Calu3 (cell line): ENCODE measurements at regions not wholly inside any gene's neighbourhood (a gene's known extent, or its start where the extent isn't known, plus 50 kb on each side); places are given as distances from the start of the nearest gene placed in this dataset.

Source experiments
- BruUV-seq: library from RNA; stranded (reverse); fragments of 400-500 nt; replicated peaks from 2 replicates; lab custom pipeline; 2021; lab: Mats Ljungman, UMichigan
- CTCF ChIA-PET: fragments of 300-600 bp; sonication (Branson Sonifier 250); formaldehyde crosslinking; loops from one replicate; lab custom pipeline; 2022; ENCODE audit warnings: antibody characterized with exemption; lab: Charles Lee
- DNase-seq: peaks from one replicate; pipeline ENCODE4 v3.0.0; 2022
- H3K27ac Mint-ChIP-seq: one replicate; pipeline ENCODE4 v1.8.0; 2022; ENCODE audit warnings: mixed read lengths; ENCODE audit not compliant: unreplicated experiment
- H3K27me3 Mint-ChIP-seq: one replicate; pipeline ENCODE4 v1.8.0; 2022; ENCODE audit warnings: mixed read lengths; ENCODE audit not compliant: unreplicated experiment
- H3K36me3 Mint-ChIP-seq: one replicate; pipeline ENCODE4 v1.8.0; 2022; ENCODE audit warnings: mild to moderate bottlenecking, moderate library complexity, mixed read lengths; ENCODE audit not compliant: insufficient read depth, unreplicated experiment
- H3K4me1 Mint-ChIP-seq: one replicate; pipeline ENCODE4 v1.8.0; 2022; ENCODE audit warnings: mild to moderate bottlenecking, low read depth, mixed read lengths; ENCODE audit not compliant: unreplicated experiment
- H3K4me3 Mint-ChIP-seq: one replicate; pipeline ENCODE4 v1.8.0; 2022; ENCODE audit warnings: mild to moderate bottlenecking, low read depth, moderate library complexity, mixed read lengths; ENCODE audit not compliant: unreplicated experiment
- H3K9me3 Mint-ChIP-seq: one replicate; pipeline ENCODE4 v1.8.0; 2022; ENCODE audit warnings: low read depth, mixed read lengths; ENCODE audit not compliant: unreplicated experiment
- CTCF ChIP-seq: fragments of 200-600 bp; IDR thresholded peaks from one replicate; pipeline ENCODE4 v1.8.0; 2022; ENCODE audit warnings: antibody characterized with exemption; ENCODE audit not compliant: unreplicated experiment
- intact Hi-C: fragments of 100-400 bp; cut with micrococcal nuclease; formaldehyde crosslinking; loops from one replicate; pipeline ENCODE4 v1.10.0; 2022; ENCODE audit not compliant: unreplicated experiment

GRCh38 chr10:10873915-10874314 lies 143.8 kb upstream of the CELF2 start:
- H3K27me3 Mint-ChIP-seq = no peaks in the 10 kb centered on the region
- intact Hi-C loops = no loop called here
- no peak overlapping the region for H3K27ac Mint-ChIP-seq

DNA sequence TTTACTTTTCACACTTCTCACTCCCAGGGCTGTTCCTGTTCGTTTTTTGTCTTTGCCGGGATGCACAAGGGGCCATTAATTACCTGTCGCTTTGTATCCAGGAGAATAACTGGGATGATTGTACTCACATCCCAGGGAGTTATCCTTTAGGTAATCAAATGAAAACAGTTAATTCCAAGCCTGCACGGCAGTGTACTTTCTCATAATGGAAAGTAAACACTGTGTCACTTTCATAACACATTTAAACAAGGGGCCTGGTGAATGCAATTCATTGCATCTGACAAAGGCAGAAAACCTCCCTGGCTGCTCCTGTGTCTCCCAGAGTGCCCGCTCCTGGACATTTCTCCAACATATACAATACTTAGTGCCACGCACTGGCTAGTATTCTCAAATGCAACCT lies 138.7 kb upstream of the CELF2 start:
- no TSS peak for BruUV-seq
- no peak for DNase-seq
- TF ChIP-seq CTCF = no peak
- Mint-ChIP-seq H3K27ac (no peak overlapping the region), H3K36me3 (peaks cover 5% of the 10 kb centered on the region), H3K4me1 (no peaks in the 10 kb centered on the region), H3K4me3 (no peak overlapping the region), H3K9me3 (peaks cover 15% of the 10 kb centered on the region), H3K27me3 (no peaks in the 10 kb centered on the region)
- intact Hi-C loops = no loop called here
- CTCF ChIA-PET = no interaction called here

More at GRCh38 chr10:10873915-10874314, 143.8 kb upstream of the CELF2 start:
- BruUV-seq = no TSS peak
- CTCF ChIA-PET = no interaction called here
- no peaks in the 10 kb centered on the region for H3K4me1 Mint-ChIP-seq
- DNase-seq = no peak
- peaks cover 5% of the 10 kb centered on the region for H3K36me3 Mint-ChIP-seq
- peaks cover 9% of the 10 kb centered on the region for H3K9me3 Mint-ChIP-seq
- no peak for TF ChIP-seq CTCF
- no peak overlapping the region for H3K4me3 Mint-ChIP-seq

GRCh38 chr10:10881117-10881813 lies 136.4 kb upstream of the CELF2 start:
- H3K4me1 Mint-ChIP-seq = no peaks in the 10 kb centered on the region
- no peak for TF ChIP-seq CTCF
- H3K9me3 Mint-ChIP-seq = peaks cover 19% of the 10 kb centered on the region
- BruUV-seq = no TSS peak
- CTCF ChIA-PET = no interaction called here
- H3K4me3 Mint-ChIP-seq = no peak overlapping the region
- intact Hi-C loops = no loop called here
- H3K27me3 Mint-ChIP-seq = no peaks in the 10 kb centered on the region
- no peak overlapping the region for H3K27ac Mint-ChIP-seq
- no peak for DNase-seq
- H3K36me3 Mint-ChIP-seq = no peaks in the 10 kb centered on the region

DNA sequence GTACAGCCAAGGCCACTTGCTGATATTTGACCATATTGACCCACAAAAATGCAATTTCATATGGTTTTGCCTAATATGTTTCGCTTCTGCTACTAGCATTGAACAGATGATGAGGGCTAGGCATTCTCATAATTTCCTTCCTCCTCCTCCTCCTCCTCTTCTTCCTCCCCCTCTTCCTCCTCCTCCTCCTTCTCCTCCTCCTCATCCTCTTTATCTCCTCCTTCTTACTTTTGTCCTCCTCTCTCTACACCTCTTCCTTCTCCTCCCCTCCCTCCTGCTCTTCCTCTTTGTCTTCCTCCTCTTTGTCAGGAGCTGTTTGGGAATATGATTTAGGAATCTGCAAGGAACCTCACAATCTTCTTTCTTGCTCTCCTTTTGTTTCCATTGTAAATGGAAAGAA lies 133.9 kb upstream of the CELF2 start:
- Mint-ChIP-seq H3K27me3 (no peaks in the 10 kb centered on the region), H3K4me3 (no peak overlapping the region), H3K9me3 (peaks cover 19% of the 10 kb centered on the region), H3K4me1 (no peaks in the 10 kb centered on the region), H3K27ac (no peak overlapping the region), H3K36me3 (no peaks in the 10 kb centered on the region)
- CTCF ChIA-PET = no interaction called here
- intact Hi-C loops = no loop called here
- no peak for TF ChIP-seq CTCF
- no TSS peak for BruUV-seq
- no peak for DNase-seq
